OCI-LY7 (cell line): ENCODE measurements at regions not wholly inside any gene's neighbourhood (a gene's known extent, or its start where the extent isn't known, plus 50 kb on each side); places are given as distances from the start of the nearest gene placed in this dataset.

Source experiments
- CTCF ChIP-seq: fragments of 200-600 bp; sonication (generic); conservative IDR thresholded peaks from 2 replicates; pipeline ENCODE4 v1.5.1; 2014; ENCODE audit warnings: mild to moderate bottlenecking, antibody characterized with exemption, low read length, moderate library complexity, mixed read lengths
- EZH2phosphoT487 ChIP-seq: fragments of 200-600 bp; sonication (generic); IDR thresholded peaks from 2 replicates; pipeline ENCODE4 v1.6.1; 2018; ENCODE audit warnings: low read depth, borderline replicate concordance, mild to moderate bottlenecking, mixed run types, antibody characterized with exemption, low read length, moderate library complexity, mixed read lengths

GRCh38 chr20:20778676-20779075, 66.2 kb upstream of the RALGAPA2 start:
- TF ChIP-seq EZH2phosphoT487: no peak
- no peak for TF ChIP-seq CTCF
